ENCODE measurements at regions not wholly inside any gene's neighbourhood (a gene's known extent, or its start where the extent isn't known, plus 50 kb on each side); places are given as distances from the start of the nearest gene placed in this dataset.

- TF ChIP-seq USF2 (IDR thresholded peaks at IDR 0.05; ENCODE audit: low read length) = no peak
Measured at GRCh38 chr11:11167806-11168205, 185.2 kb downstream of the CSNK2A3 start (continued).

All from H1 (cell line).